ENCODE measurements at regions not wholly inside any gene's neighbourhood (a gene's known extent, or its start where the extent isn't known, plus 50 kb on each side); places are given as distances from the start of the nearest gene placed in this dataset.

DNA sequence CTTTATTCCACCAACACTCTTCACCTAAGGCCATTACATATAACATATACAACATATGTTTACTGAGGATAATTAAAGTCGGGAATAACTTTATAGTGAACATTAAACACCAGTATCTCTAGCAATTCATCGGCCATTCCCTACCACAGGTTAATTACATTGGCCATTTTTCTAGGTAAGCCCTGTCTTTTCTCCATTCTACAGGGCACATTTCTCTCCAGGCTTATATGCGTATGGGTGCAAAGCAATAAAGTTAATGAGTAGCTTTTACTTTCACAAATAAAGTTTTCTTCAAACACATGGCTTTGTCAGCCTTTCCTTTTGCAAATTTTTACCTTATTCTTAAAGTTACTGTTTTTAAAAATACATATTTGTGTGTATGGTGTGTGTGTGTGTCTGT is 111.9 kb upstream of the IQCM start:
- H3K4me1 ChIP-seq (ENCODE audit: insufficient read depth, insufficient read length), result no peaks in the 10 kb centered on the region
- no peak overlapping the region for H3K4me3 ChIP-seq (ENCODE audit: insufficient read length, low read depth)
- DNase-seq (ENCODE audit: low read depth, low spot score), result no peak
- H3K36me3 ChIP-seq (ENCODE audit: insufficient read depth, insufficient read length, low read length), result no peaks in the 10 kb centered on the region
- H3K27me3 ChIP-seq (ENCODE audit: insufficient read depth, insufficient read length), result no peaks in the 10 kb centered on the region
- H3K9ac ChIP-seq (ENCODE audit: insufficient read length, low read depth), result no peak overlapping the region
- TF ChIP-seq YY1 (IDR thresholded peaks at IDR 0.05; ENCODE audit: insufficient read depth, insufficient read length) (no peak), SUZ12 (IDR thresholded peaks at IDR 0.05; ENCODE audit: extremely low read depth, insufficient read depth, insufficient read length) (no peak), ZNF274 (IDR thresholded peaks at IDR 0.05; ENCODE audit: low read depth, low read length) (no peak)
- H3K9me3 ChIP-seq (ENCODE audit: insufficient read depth, low read length), result no peaks in the 10 kb centered on the region

DNA sequence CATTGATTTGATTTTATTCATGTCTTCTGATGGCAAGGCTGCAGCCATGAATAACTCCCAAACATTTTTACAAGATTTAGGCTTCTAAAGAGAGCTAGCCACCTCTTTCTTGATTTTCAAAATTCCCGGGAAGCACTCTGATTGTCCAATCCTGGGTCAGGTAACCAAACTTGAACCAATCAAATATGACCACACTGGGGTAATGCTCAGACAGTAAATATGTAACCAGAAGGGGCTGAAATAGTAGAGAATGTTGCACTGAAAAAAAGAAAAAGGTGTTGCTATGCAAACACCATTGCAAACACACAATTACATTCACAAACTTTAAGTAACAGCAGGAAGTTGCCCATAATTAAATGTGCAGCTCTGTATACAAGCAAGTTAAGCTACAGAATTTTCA is 112.9 kb upstream of the IQCM start:
- H3K36me3 ChIP-seq (ENCODE audit: insufficient read depth, insufficient read length, low read length), result no peaks in the 10 kb centered on the region
- no peak overlapping the region for H3K4me3 ChIP-seq (ENCODE audit: insufficient read length, low read depth)
- no peak overlapping the region for H3K9ac ChIP-seq (ENCODE audit: insufficient read length, low read depth)
- no peaks in the 10 kb centered on the region for H3K9me3 ChIP-seq (ENCODE audit: insufficient read depth, low read length)
- DNase-seq (ENCODE audit: low read depth, low spot score), result no peak
- no peaks in the 10 kb centered on the region for H3K27me3 ChIP-seq (ENCODE audit: insufficient read depth, insufficient read length)
- TF ChIP-seq ZNF274 (IDR thresholded peaks at IDR 0.05; ENCODE audit: low read depth, low read length), result no peak
- TF ChIP-seq YY1 (IDR thresholded peaks at IDR 0.05; ENCODE audit: insufficient read depth, insufficient read length), result no peak
- no peak for TF ChIP-seq SUZ12 (IDR thresholded peaks at IDR 0.05; ENCODE audit: extremely low read depth, insufficient read depth, insufficient read length)
- no peaks in the 10 kb centered on the region for H3K4me1 ChIP-seq (ENCODE audit: insufficient read depth, insufficient read length)

- Histone ChIP-seq H3K9me3 (ENCODE audit: insufficient read depth, low read length) (no peaks in the 10 kb centered on the region), H3K4me3 (ENCODE audit: insufficient read length, low read depth) (no peak overlapping the region), H3K36me3 (ENCODE audit: insufficient read depth, insufficient read length, low read length) (no peaks in the 10 kb centered on the region), H3K27me3 (ENCODE audit: insufficient read depth, insufficient read length) (no peaks in the 10 kb centered on the region), H3K4me1 (ENCODE audit: insufficient read depth, insufficient read length) (no peaks in the 10 kb centered on the region), H3K9ac (ENCODE audit: insufficient read length, low read depth) (no peak overlapping the region)
- TF ChIP-seq ZNF274 (IDR thresholded peaks at IDR 0.05; ENCODE audit: low read depth, low read length), result no peak
- TF ChIP-seq SUZ12 (IDR thresholded peaks at IDR 0.05; ENCODE audit: extremely low read depth, insufficient read depth, insufficient read length), result no peak
- no peak for TF ChIP-seq YY1 (IDR thresholded peaks at IDR 0.05; ENCODE audit: insufficient read depth, insufficient read length)
- DNase-seq (ENCODE audit: low read depth, low spot score), result no peak
Observed at GRCh38 chr4:149931431-149931830, 115.8 kb upstream of the IQCM start.

DNA sequence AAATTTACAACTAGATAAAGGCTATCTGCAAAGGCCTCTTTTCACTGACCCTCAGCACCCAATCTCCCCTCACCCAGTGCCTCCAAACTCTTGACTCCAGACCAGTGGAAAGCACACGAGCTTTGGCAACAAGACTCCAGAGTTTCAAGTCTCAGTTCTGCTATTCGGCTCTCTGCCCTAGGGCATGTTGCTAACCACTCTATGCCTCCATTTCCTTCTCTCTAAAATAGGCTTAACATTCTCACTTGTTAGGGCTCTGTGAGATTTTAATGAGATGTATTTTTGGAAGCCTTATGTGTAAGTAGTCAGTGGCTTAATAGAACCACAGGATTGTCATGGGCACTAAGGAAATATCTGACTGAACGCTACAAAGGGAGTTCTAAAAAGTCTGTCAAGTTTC is 116.5 kb upstream of the IQCM start:
- no peak for TF ChIP-seq ZNF274 (IDR thresholded peaks at IDR 0.05; ENCODE audit: low read depth, low read length)
- TF ChIP-seq YY1 (IDR thresholded peaks at IDR 0.05; ENCODE audit: insufficient read depth, insufficient read length), result no peak
- no peak for TF ChIP-seq SUZ12 (IDR thresholded peaks at IDR 0.05; ENCODE audit: extremely low read depth, insufficient read depth, insufficient read length)
- no peaks in the 10 kb centered on the region for H3K36me3 ChIP-seq (ENCODE audit: insufficient read depth, insufficient read length, low read length)
- no peaks in the 10 kb centered on the region for H3K4me1 ChIP-seq (ENCODE audit: insufficient read depth, insufficient read length)
- no peak for DNase-seq (ENCODE audit: low read depth, low spot score)
- no peaks in the 10 kb centered on the region for H3K9me3 ChIP-seq (ENCODE audit: insufficient read depth, low read length)
- no peak overlapping the region for H3K4me3 ChIP-seq (ENCODE audit: insufficient read length, low read depth)
- H3K27me3 ChIP-seq (ENCODE audit: insufficient read depth, insufficient read length), result no peaks in the 10 kb centered on the region
- no peak overlapping the region for H3K9ac ChIP-seq (ENCODE audit: insufficient read length, low read depth)

DNA sequence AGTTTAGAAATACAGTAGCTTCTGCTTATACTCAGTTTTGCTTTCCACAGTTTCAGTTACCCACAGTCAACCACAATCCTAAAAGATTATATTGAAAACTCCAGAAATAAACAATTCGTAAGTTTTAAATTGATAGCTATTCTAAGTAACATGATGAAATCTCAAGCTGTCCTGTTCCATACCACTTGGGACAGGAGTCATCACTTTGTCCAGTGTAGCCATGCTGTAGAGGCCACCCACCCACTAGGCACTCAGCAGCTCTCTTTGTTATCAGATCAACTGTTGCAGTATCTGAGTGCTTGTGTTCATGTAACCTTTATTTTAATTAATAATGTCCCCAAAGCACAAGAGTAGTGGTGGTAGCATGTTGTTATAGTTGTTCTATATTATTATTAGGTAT is 117.5 kb upstream of the IQCM start:
- no peak for TF ChIP-seq YY1 (IDR thresholded peaks at IDR 0.05; ENCODE audit: insufficient read depth, insufficient read length)
- TF ChIP-seq SUZ12 (IDR thresholded peaks at IDR 0.05; ENCODE audit: extremely low read depth, insufficient read depth, insufficient read length), result no peak
- TF ChIP-seq ZNF274 (IDR thresholded peaks at IDR 0.05; ENCODE audit: low read depth, low read length), result no peak

GRCh38 chr4:149933883-149934282 is 118.2 kb upstream of the IQCM start:
- Histone ChIP-seq H3K4me1 (ENCODE audit: insufficient read depth, insufficient read length) (no peaks in the 10 kb centered on the region), H3K36me3 (ENCODE audit: insufficient read depth, insufficient read length, low read length) (no peaks in the 10 kb centered on the region), H3K9ac (ENCODE audit: insufficient read length, low read depth) (no peak overlapping the region), H3K27me3 (ENCODE audit: insufficient read depth, insufficient read length) (no peaks in the 10 kb centered on the region), H3K4me3 (ENCODE audit: insufficient read length, low read depth) (no peak overlapping the region), H3K9me3 (ENCODE audit: insufficient read depth, low read length) (no peaks in the 10 kb centered on the region)
- TF ChIP-seq SUZ12 (IDR thresholded peaks at IDR 0.05; ENCODE audit: extremely low read depth, insufficient read depth, insufficient read length) (no peak), ZNF274 (IDR thresholded peaks at IDR 0.05; ENCODE audit: low read depth, low read length) (no peak), YY1 (IDR thresholded peaks at IDR 0.05; ENCODE audit: insufficient read depth, insufficient read length) (no peak)
- no peak for DNase-seq (ENCODE audit: low read depth, low spot score)

More for the DNA sequence above, 117.5 kb upstream of the IQCM start:
- Histone ChIP-seq H3K36me3 (ENCODE audit: insufficient read depth, insufficient read length, low read length) (no peaks in the 10 kb centered on the region), H3K4me3 (ENCODE audit: insufficient read length, low read depth) (no peak overlapping the region), H3K9me3 (ENCODE audit: insufficient read depth, low read length) (no peaks in the 10 kb centered on the region), H3K27me3 (ENCODE audit: insufficient read depth, insufficient read length) (no peaks in the 10 kb centered on the region), H3K4me1 (ENCODE audit: insufficient read depth, insufficient read length) (no peaks in the 10 kb centered on the region), H3K9ac (ENCODE audit: insufficient read length, low read depth) (no peak overlapping the region)
- no peak for DNase-seq (ENCODE audit: low read depth, low spot score)

DNA sequence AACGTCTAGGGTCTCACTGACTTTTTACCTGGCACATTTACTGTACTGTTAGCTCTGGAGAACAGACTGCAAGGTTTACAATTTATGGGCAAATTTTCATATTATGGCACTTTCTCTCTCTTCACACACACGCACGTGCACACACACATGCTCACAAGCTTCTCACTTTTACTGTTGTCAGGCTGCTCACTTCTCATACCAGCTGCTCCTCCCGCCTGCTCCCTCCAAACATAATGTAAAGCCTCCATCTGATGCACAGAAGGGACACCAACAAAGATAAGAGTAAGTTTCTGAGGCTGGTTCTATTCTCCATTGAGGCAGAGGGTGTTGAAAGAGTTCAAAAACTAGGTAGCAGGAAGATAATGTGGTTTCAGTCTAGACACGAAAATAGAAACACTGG is 128.9 kb upstream of the DCLK2 start:
- no peaks in the 10 kb centered on the region for H3K9me3 ChIP-seq (ENCODE audit: insufficient read depth, low read length)
- H3K9ac ChIP-seq (ENCODE audit: insufficient read length, low read depth), result no peak overlapping the region
- H3K4me1 ChIP-seq (ENCODE audit: insufficient read depth, insufficient read length), result no peaks in the 10 kb centered on the region
- no peaks in the 10 kb centered on the region for H3K36me3 ChIP-seq (ENCODE audit: insufficient read depth, insufficient read length, low read length)
- no peak overlapping the region for H3K4me3 ChIP-seq (ENCODE audit: insufficient read length, low read depth)
- H3K27me3 ChIP-seq (ENCODE audit: insufficient read depth, insufficient read length), result no peaks in the 10 kb centered on the region
- DNase-seq (ENCODE audit: low read depth, low spot score), result no peak
- no peak for TF ChIP-seq ZNF274 (IDR thresholded peaks at IDR 0.05; ENCODE audit: low read depth, low read length)
- TF ChIP-seq SUZ12 (IDR thresholded peaks at IDR 0.05; ENCODE audit: extremely low read depth, insufficient read depth, insufficient read length), result no peak
- TF ChIP-seq YY1 (IDR thresholded peaks at IDR 0.05; ENCODE audit: insufficient read depth, insufficient read length), result no peak
